Keratinocyte (primary cell): ENCODE measurements at regions not wholly inside any gene's neighbourhood (a gene's known extent, or its start where the extent isn't known, plus 50 kb on each side); places are given as distances from the start of the nearest gene placed in this dataset.

ENCODE experiments used
- DNase-seq: peaks from one replicate; pipeline ENCODE4 v3.0.0-alpha.2; 2011; ENCODE audit warnings: low read depth, missing footprints, low spot score
- FAIRE-seq: peaks from 2 replicates; lab custom pipeline; 2011; peaks lifted over from hg19 to GRCh38; lab: Jason Lieb, UNC
- H2AFZ ChIP-seq: 2 replicates; pipeline ENCODE4 v1.6.0; 2012; ENCODE audit warnings: low read length, control low read depth, inconsistent platforms; ENCODE audit not compliant: control insufficient read depth
- H3K27ac ChIP-seq: 2 replicates; pipeline ENCODE4 v1.5.1; 2011; ENCODE audit warnings: low read length; ENCODE audit not compliant: control insufficient read depth, insufficient read depth
- H3K27me3 ChIP-seq: 3 replicates; pipeline ENCODE4 v1.6.0; 2011; ENCODE audit warnings: low read length; ENCODE audit not compliant: control insufficient read depth, insufficient read depth; ENCODE audit errors: extremely low read depth
- H3K36me3 ChIP-seq, 2 experiments: 2 replicates in 1 of 2; 3 replicates in 1 of 2; pipeline ENCODE4 v1.5.1; 2011; ENCODE audit warnings: low read length in 2 of 2, mild to moderate bottlenecking in 1 of 2; ENCODE audit not compliant: control insufficient read depth in 2 of 2, insufficient read depth in 2 of 2; ENCODE audit errors: extremely low read depth in 1 of 2
- H3K4me1 ChIP-seq: 3 replicates; pipeline ENCODE4 v1.5.1; 2011; ENCODE audit warnings: low read length; ENCODE audit not compliant: control insufficient read depth, insufficient read depth; ENCODE audit errors: extremely low read depth
- H3K4me2 ChIP-seq: 3 replicates; pipeline ENCODE4 v1.6.0; 2011; ENCODE audit warnings: low read depth, low read length; ENCODE audit not compliant: control insufficient read depth, insufficient read depth; ENCODE audit errors: extremely low read depth
- H3K4me3 ChIP-seq, 3 experiments: fragments of 200-600 bp in 1 of 3; sonication (generic) in 1 of 3; 2 replicates in 2 of 3; 3 replicates in 1 of 3; pipeline ENCODE4 v1.5.1; 2011 to 2016; ENCODE audit warnings: low read length in 3 of 3, mild to moderate bottlenecking in 3 of 3, control low read depth in 2 of 3, inconsistent platforms in 1 of 3, low read depth in 1 of 3, mixed read lengths in 1 of 3, mixed run types in 1 of 3, moderate library complexity in 1 of 3; ENCODE audit not compliant: control insufficient read depth in 2 of 3, insufficient read depth in 2 of 3; ENCODE audit errors: extremely low read depth in 1 of 3
- H3K79me2 ChIP-seq: 2 replicates; pipeline ENCODE4 v1.6.0; 2012; ENCODE audit warnings: low read length; ENCODE audit not compliant: control insufficient read depth, insufficient read depth
- H3K9ac ChIP-seq: 3 replicates; pipeline ENCODE4 v1.6.0; 2011; ENCODE audit warnings: low read length; ENCODE audit not compliant: control insufficient read depth, insufficient read depth; ENCODE audit errors: extremely low read depth
- H3K9me1 ChIP-seq: 3 replicates; pipeline ENCODE4 v1.6.0; 2011; ENCODE audit warnings: low read length; ENCODE audit not compliant: control insufficient read depth, insufficient read depth; ENCODE audit errors: extremely low read depth
- H3K9me3 ChIP-seq: 2 replicates; pipeline ENCODE4 v1.5.1; 2012; ENCODE audit warnings: low read depth, low read length; ENCODE audit not compliant: control insufficient read depth
- H4K20me1 ChIP-seq: 3 replicates; pipeline ENCODE4 v1.6.0; 2011; ENCODE audit warnings: low read length; ENCODE audit not compliant: control insufficient read depth, insufficient read depth; ENCODE audit errors: extremely low read depth
- CTCF ChIP-seq, 3 experiments: IDR thresholded peaks in 1 of 3; conservative IDR thresholded peaks in 1 of 3; optimal IDR thresholded peaks in 1 of 3; 2 replicates in 2 of 3; 3 replicates in 1 of 3; pipeline versions ENCODE3 to v1.5.1; 2011; ENCODE audit warnings: low read length in 3 of 3, mild to moderate bottlenecking in 3 of 3, moderate library complexity in 2 of 3, control low read depth in 1 of 3, inconsistent platforms in 1 of 3; ENCODE audit not compliant: insufficient read depth in 2 of 3; ENCODE audit errors: extremely low read depth in 1 of 3
- EZH2 ChIP-seq: IDR thresholded peaks from one replicate; pipeline ENCODE4 v1.6.1; 2012; ENCODE audit warnings: inconsistent platforms, mild to moderate bottlenecking, low read length, moderate library complexity
- dilution Hi-C: fragments of 300-500 bp; cut with MboI; formaldehyde crosslinking; loops from one replicate; pipeline ENCODE4 v1.7.0; 2020; ENCODE audit warnings: low sequenced_read_pairs; ENCODE audit not compliant: extremely low pct_ligation_motif_present

- dilution Hi-C loops = no loop called here
- no peaks in the 10 kb centered on the region for H3K9me1 ChIP-seq
These were observed 352.7 kb downstream of the AEBP2 start for GRCh38 chr12:19792028-19792427.

GRCh38 chr12:19794116-19794515, 354.8 kb downstream of the AEBP2 start:
- TF ChIP-seq EZH2 = no peak
- TF ChIP-seq CTCF (optimal IDR thresholded peaks at IDR 0.05 in 1 of 3, IDR thresholded peaks at IDR 0.05 in 1 of 3, conservative IDR thresholded peaks at IDR 0.05 in 1 of 3; ENCODE audit: extremely low read depth in 1 of 3, insufficient read depth in 2 of 3, low read length in 3 of 3) = no peak
- Histone ChIP-seq H2AFZ (no peak overlapping the region), H3K4me2 (no peak overlapping the region), H3K27ac (no peak overlapping the region), H3K9me1 (no peaks in the 10 kb centered on the region), H3K4me1 (no peaks in the 10 kb centered on the region), H3K27me3 (no peaks in the 10 kb centered on the region), H3K4me3 (no peak overlapping the region), H4K20me1 (no peaks in the 10 kb centered on the region), H3K9me3 (no peaks in the 10 kb centered on the region), H3K79me2 (no peaks in the 10 kb centered on the region), H3K36me3 (no peaks in the 10 kb centered on the region), H3K9ac (no peak overlapping the region)
- no peak for DNase-seq
- dilution Hi-C loops = no loop called here
- no peak for FAIRE-seq

More at GRCh38 chr12:19792028-19792427, 352.7 kb downstream of the AEBP2 start:
- Histone ChIP-seq H2AFZ (no peak overlapping the region), H3K9ac (no peak overlapping the region), H3K27me3 (no peaks in the 10 kb centered on the region), H3K36me3 (no peaks in the 10 kb centered on the region), H4K20me1 (no peaks in the 10 kb centered on the region), H3K27ac (no peak overlapping the region), H3K4me3 (no peak overlapping the region), H3K79me2 (no peaks in the 10 kb centered on the region), H3K4me2 (no peak overlapping the region), H3K9me3 (no peaks in the 10 kb centered on the region), H3K4me1 (no peaks in the 10 kb centered on the region)
- DNase-seq (no peak), FAIRE-seq (no peak)
- no peak for TF ChIP-seq EZH2
- TF ChIP-seq CTCF (optimal IDR thresholded peaks at IDR 0.05 in 1 of 3, IDR thresholded peaks at IDR 0.05 in 1 of 3, conservative IDR thresholded peaks at IDR 0.05 in 1 of 3; ENCODE audit: extremely low read depth in 1 of 3, insufficient read depth in 2 of 3, low read length in 3 of 3) = no peak
